ENCODE measurements at regions not wholly inside any gene's neighbourhood (a gene's known extent, or its start where the extent isn't known, plus 50 kb on each side); places are given as distances from the start of the nearest gene placed in this dataset.
"Not testable (repeated sequence)": the region's sequence is repeated elsewhere in the genome, so short reads cannot be mapped to it uniquely, and the experiment has no call there.

DNA sequence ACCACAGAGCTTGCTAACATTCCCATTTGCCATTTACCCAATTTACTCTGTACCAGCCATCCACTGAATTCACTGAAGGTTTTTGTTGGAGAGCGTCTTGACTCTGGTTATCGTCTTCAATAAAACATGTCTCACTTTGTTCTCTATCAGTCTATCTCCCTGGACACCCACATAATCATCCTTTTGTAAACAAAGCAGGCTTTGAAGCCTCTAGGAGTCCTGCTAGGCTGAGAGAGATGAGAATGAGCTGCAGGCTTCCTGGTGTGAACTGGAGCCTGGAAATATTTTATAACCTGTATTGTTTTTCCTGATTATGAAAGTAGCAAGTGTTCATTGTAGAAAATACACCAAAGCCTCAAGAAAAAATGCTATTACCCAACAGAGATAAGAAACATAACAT is 140.6 kb upstream of the ZNF366 start:
- Mint-ChIP-seq H3K9me3 (ENCODE audit: low read depth) (no peaks in the 10 kb centered on the region), H3K4me3 (no peak overlapping the region), H3K27ac (no peak overlapping the region), H3K4me1 (no peaks in the 10 kb centered on the region), H3K27me3 (peaks cover 7% of the 10 kb centered on the region), H3K36me3 (ENCODE audit: low read depth) (no peaks in the 10 kb centered on the region)
- DNase-seq (no peak), ATAC-seq (no peak)
- intact Hi-C loops (cut with DNase I, micrococcal nuclease) = no loop called here
- ChIA-PET POLR2A (no interaction called here), CTCF (no interaction called here)

DNA sequence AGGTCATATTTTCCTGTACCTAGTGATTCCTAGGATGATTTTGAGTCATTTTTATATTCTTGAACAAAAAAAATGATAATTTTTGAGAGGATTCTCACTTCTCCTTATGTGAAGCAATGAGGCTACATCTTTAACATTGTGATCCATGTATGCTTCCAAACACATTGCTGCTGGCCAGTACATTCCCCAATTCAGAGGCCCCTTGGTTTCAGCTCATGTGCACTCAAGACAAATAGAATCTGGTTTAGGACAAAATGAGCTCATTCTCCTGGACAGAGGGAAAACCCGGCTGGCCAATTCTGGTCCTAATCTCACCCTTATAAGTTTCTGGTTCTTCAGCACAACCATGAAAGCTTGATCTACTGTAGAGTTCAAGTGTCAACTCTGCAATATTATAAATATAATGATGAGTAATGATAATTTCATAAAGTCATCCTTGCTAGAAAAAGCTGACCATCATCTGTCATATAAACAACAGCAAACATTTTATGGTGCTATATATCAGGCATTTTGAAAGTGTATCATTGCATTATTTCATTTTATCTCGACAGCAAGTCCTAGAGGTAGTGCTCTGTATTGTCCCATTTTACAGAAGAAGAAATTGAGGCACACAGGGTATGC is 139.1 kb upstream of the ZNF366 start:
- no peak for DNase-seq
- Mint-ChIP-seq H3K4me3 (no peak overlapping the region), H3K9me3 (ENCODE audit: low read depth) (no peaks in the 10 kb centered on the region), H3K4me1 (no peaks in the 10 kb centered on the region), H3K36me3 (ENCODE audit: low read depth) (no peaks in the 10 kb centered on the region), H3K27ac (no peak overlapping the region), H3K27me3 (peaks cover under 1% of the 10 kb centered on the region)
- ChIA-PET POLR2A (no interaction called here), CTCF (interaction anchor here (0.8 kb wide), 1 partner anchor 9 kb away, joined by 4 read pairs; no protein-coding TSS in a partner anchor)
- ATAC-seq = no peak
- intact Hi-C loops (cut with DNase I, micrococcal nuclease) = no loop called here

DNA sequence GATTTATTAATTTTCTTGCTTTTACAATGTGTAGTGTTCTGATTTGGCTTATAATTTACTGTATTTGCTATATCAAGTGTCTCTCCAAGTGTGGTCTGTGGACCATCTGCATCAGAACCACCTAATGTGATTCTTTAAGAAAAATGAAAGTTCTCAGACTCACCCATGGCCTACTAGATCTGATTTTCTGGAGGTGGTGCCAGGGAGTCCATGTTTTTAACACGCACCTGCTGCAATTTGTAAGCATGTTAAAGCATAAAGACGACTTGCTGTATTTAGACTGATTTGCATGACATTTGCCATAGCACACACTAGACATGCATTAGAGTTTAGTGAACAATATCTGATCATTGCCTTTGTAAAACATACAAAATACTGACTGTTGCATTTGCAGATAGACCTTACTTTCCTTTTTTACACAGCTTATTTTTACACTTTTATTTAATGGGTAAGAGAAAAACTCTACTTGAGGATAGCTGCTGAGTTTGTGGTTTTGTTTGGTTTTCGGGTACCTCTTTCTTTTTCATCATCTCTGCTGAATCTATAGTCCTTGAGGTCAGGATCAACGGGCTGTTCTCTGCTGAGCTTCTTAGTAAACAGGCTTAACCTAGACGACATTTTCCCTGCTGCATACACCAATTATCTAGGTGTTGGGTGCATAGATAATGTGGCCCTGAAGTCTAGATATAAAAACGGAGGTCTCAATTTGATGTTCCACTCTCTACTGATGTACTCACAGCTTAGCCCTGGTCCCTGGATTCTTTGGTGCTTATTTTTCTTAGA is 138.0 kb upstream of the ZNF366 start:
- ChIA-PET POLR2A (no interaction called here), CTCF (no interaction called here)
- Mint-ChIP-seq H3K36me3 (ENCODE audit: low read depth) (no peaks in the 10 kb centered on the region), H3K4me1 (no peaks in the 10 kb centered on the region), H3K9me3 (ENCODE audit: low read depth) (no peaks in the 10 kb centered on the region), H3K27ac (no peak overlapping the region), H3K27me3 (no peaks in the 10 kb centered on the region), H3K4me3 (no peak overlapping the region)
- ATAC-seq = no peak
- intact Hi-C loops (cut with DNase I, micrococcal nuclease) = no loop called here
- DNase-seq = no peak

DNA sequence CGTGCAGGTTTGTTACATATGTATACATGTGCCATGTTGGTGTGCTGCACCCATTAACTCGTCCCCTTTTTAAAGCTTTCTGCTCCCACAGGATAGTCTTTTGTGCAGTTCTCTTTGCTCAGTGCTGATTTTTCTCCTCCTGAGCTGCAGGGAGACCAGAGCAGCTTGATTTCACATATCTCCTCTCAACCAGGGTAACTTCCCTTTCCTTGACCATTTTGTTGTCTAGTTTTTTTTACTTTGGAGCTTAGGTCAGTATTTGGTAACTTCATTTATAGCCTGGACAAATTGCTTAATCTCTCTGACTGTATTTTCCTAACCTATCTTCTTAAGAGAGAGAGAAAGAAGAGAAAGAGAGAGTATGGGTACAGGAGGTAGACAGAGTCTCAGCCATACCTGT is 137.1 kb upstream of the ZNF366 start:
- POLR2A ChIA-PET = no interaction called here
- Mint-ChIP-seq H3K4me3 (no peak overlapping the region), H3K9me3 (ENCODE audit: low read depth) (no peaks in the 10 kb centered on the region), H3K27me3 (no peaks in the 10 kb centered on the region), H3K27ac (no peak overlapping the region), H3K4me1 (no peaks in the 10 kb centered on the region), H3K36me3 (ENCODE audit: low read depth) (no peaks in the 10 kb centered on the region)
- intact Hi-C loops (cut with DNase I, micrococcal nuclease) = no loop called here
- DNase-seq (no peak), ATAC-seq (no peak)
- CTCF ChIA-PET = no interaction called here

- peaks cover 2% of the 10 kb centered on the region for H3K27me3 Mint-ChIP-seq
- intact Hi-C loops (cut with DNase I, micrococcal nuclease) = no loop called here
- H3K4me1 Mint-ChIP-seq = no peaks in the 10 kb centered on the region
- H3K27ac Mint-ChIP-seq = no peak overlapping the region
- H3K36me3 Mint-ChIP-seq (ENCODE audit: low read depth) = no peaks in the 10 kb centered on the region
- H3K9me3 Mint-ChIP-seq (ENCODE audit: low read depth) = no peaks in the 10 kb centered on the region
- DNase-seq = no peak
- ChIA-PET CTCF (interaction anchor here (0.7 kb wide), 1 partner anchor 495 kb away, joined by 5 read pairs; no protein-coding TSS in a partner anchor), POLR2A (no interaction called here)
- ATAC-seq = no peak
- no peak overlapping the region for H3K4me3 Mint-ChIP-seq
These were observed 134.0 kb upstream of the ZNF366 start for GRCh38 chr5:72641164-72641563.

GRCh38 chr5:72637058-72637457 is 129.8 kb upstream of the ZNF366 start:
- Mint-ChIP-seq H3K9me3 (ENCODE audit: low read depth) (no peaks in the 10 kb centered on the region), H3K27me3 (peaks cover 11% of the 10 kb centered on the region), H3K36me3 (ENCODE audit: low read depth) (no peaks in the 10 kb centered on the region), H3K4me3 (no peak overlapping the region), H3K4me1 (no peaks in the 10 kb centered on the region), H3K27ac (no peak overlapping the region)
- ChIA-PET CTCF (no interaction called here), POLR2A (no interaction called here)
- DNase-seq (no peak), ATAC-seq (no peak)
- intact Hi-C loops (cut with DNase I, micrococcal nuclease) = loop anchor here in 1 of 2 experiments (10.0 kb wide), 1 partner anchor 62 kb away; no protein-coding TSS in a partner anchor

DNA sequence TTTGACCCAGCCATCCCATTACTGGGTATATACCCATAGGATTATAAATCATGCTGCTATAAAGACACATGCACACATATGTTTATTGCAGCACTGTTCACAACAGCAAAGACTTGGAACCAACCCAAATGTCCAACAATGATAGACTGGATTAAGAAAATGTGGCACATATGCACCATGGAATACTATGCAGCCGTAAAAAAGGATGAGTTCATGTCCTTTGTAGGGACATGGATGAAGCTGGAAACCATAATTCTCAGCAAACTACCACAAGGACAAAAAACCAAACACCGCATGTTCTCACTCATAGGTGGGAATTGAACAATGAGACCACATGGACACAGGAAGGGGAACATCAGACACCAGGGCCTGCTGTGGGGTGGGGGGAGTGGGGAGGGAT is 129.4 kb upstream of the ZNF366 start:
- CTCF ChIA-PET; DNase-seq; ATAC-seq; H3K36me3 Mint-ChIP-seq (ENCODE audit: low read depth); H3K4me3 Mint-ChIP-seq; POLR2A ChIA-PET; H3K9me3 Mint-ChIP-seq (ENCODE audit: low read depth); H3K27ac Mint-ChIP-seq; H3K4me1 Mint-ChIP-seq: not testable (repeated sequence)
- peaks cover 14% of the 10 kb centered on the region for H3K27me3 Mint-ChIP-seq
- intact Hi-C loops (cut with DNase I, micrococcal nuclease) = loop anchor here in 1 of 2 experiments (10.0 kb wide), 1 partner anchor 62 kb away; no protein-coding TSS in a partner anchor

GRCh38 chr5:72634444-72634843 is 127.2 kb upstream of the ZNF366 start:
- H3K27ac Mint-ChIP-seq = no peak overlapping the region
- intact Hi-C loops (cut with DNase I, micrococcal nuclease) = loop anchor here in 1 of 2 experiments (10.0 kb wide), 1 partner anchor 60 kb away; no protein-coding TSS in a partner anchor
- DNase-seq (no peak), ATAC-seq (no peak)
- H3K4me1 Mint-ChIP-seq = no peaks in the 10 kb centered on the region
- H3K4me3 Mint-ChIP-seq = no peak overlapping the region
- POLR2A ChIA-PET = no interaction called here
- CTCF ChIA-PET = no interaction called here
- H3K27me3 Mint-ChIP-seq = peaks cover 17% of the 10 kb centered on the region
- H3K9me3 Mint-ChIP-seq (ENCODE audit: low read depth) = no peaks in the 10 kb centered on the region
- H3K36me3 Mint-ChIP-seq (ENCODE audit: low read depth) = no peaks in the 10 kb centered on the region

DNA sequence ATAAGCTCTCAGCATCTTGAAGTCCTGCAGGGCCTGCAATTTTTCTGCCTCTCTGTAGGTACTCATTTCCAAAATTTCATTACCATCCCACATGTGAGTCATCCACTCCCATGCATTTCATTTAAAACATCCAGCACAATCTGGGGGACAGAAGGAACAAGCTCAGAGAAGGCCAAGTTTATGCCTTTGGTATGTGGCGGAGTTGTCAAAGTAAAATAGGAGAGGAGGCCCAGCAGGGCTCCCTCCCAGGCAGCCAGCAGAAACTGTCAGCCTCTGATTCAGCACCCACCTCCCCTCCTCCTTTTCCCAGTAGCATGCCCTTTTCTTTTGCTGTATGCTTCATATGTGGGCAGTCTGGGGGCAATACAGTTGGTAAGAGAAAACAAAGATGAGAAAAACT is 126.4 kb upstream of the ZNF366 start:
- POLR2A ChIA-PET = no interaction called here
- intact Hi-C loops (cut with DNase I, micrococcal nuclease) = loop anchor here in 1 of 2 experiments (10.0 kb wide), 1 partner anchor 59 kb away; no protein-coding TSS in a partner anchor

GRCh38 chr5:72633041-72633445 is 125.8 kb upstream of the ZNF366 start:
- peaks cover 17% of the 10 kb centered on the region for H3K27me3 Mint-ChIP-seq
- CTCF ChIA-PET = interaction anchor here (1.7 kb wide), 1 partner anchor 10 kb away, joined by 8 read pairs; no protein-coding TSS in a partner anchor
- no peak for DNase-seq
- POLR2A ChIA-PET = no interaction called here
- H3K36me3 Mint-ChIP-seq (ENCODE audit: low read depth) = no peaks in the 10 kb centered on the region
- H3K9me3 Mint-ChIP-seq (ENCODE audit: low read depth) = no peaks in the 10 kb centered on the region
- no peak overlapping the region for H3K27ac Mint-ChIP-seq
- no peak for ATAC-seq
- intact Hi-C loops (cut with DNase I, micrococcal nuclease) = loop anchor here in 1 of 2 experiments (10.0 kb wide), 1 partner anchor 58 kb away; no protein-coding TSS in a partner anchor
- H3K4me1 Mint-ChIP-seq = no peaks in the 10 kb centered on the region
- H3K4me3 Mint-ChIP-seq = no peak overlapping the region

More for the DNA sequence above, 126.4 kb upstream of the ZNF366 start:
- Mint-ChIP-seq H3K27ac (no peak overlapping the region), H3K36me3 (ENCODE audit: low read depth) (no peaks in the 10 kb centered on the region), H3K4me3 (no peak overlapping the region), H3K4me1 (no peaks in the 10 kb centered on the region), H3K27me3 (peaks cover 17% of the 10 kb centered on the region), H3K9me3 (ENCODE audit: low read depth) (no peaks in the 10 kb centered on the region)
- DNase-seq (no peak), ATAC-seq (no peak)
- CTCF ChIA-PET = no interaction called here

DNA sequence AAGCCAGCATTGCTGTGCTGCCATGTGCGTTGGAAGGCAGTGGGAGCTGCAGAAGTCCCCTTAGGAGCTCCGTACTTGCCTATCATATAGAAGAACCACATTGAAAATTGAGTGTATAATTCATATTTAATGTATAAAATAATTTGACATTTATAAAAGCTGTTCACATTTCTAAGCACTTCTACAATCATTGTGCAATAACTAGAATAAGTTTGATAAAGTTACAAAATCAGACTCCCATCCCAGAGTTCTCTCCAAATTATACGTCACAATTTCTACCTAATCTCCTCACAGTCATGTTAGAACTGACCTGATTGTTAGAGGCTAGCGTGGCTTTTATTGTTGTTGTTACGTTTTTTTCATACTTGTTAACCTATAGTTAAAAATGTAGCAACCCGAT is 123.5 kb upstream of the ZNF366 start:
- Mint-ChIP-seq H3K4me3 (no peak overlapping the region), H3K27me3 (peaks cover 15% of the 10 kb centered on the region), H3K36me3 (ENCODE audit: low read depth) (no peaks in the 10 kb centered on the region), H3K27ac (no peak overlapping the region), H3K4me1 (no peaks in the 10 kb centered on the region), H3K9me3 (ENCODE audit: low read depth) (no peaks in the 10 kb centered on the region)
- ChIA-PET CTCF (interaction anchor here (1.5 kb wide), 1 partner anchor 19 kb away, joined by 4 read pairs; no protein-coding TSS in a partner anchor), POLR2A (no interaction called here)
- intact Hi-C loops (cut with DNase I, micrococcal nuclease) = loop anchor here in 1 of 2 experiments (10.0 kb wide), 1 partner anchor 56 kb away; no protein-coding TSS in a partner anchor
- no peak for DNase-seq
- ATAC-seq = no peak

GRCh38 chr5:72630081-72630480 is 122.9 kb upstream of the ZNF366 start:
- Mint-ChIP-seq H3K27ac (no peak overlapping the region), H3K36me3 (ENCODE audit: low read depth) (no peaks in the 10 kb centered on the region), H3K9me3 (ENCODE audit: low read depth) (no peaks in the 10 kb centered on the region), H3K4me1 (no peaks in the 10 kb centered on the region), H3K4me3 (no peak overlapping the region), H3K27me3 (peaks cover 15% of the 10 kb centered on the region)
- ChIA-PET POLR2A (no interaction called here), CTCF (interaction anchor here (1.5 kb wide), 1 partner anchor 19 kb away, joined by 4 read pairs; no protein-coding TSS in a partner anchor)
- no peak for ATAC-seq
- no peak for DNase-seq
- intact Hi-C loops (cut with DNase I, micrococcal nuclease) = loop anchor here in 1 of 2 experiments (10.0 kb wide), 1 partner anchor 55 kb away; no protein-coding TSS in a partner anchor
